Erythroblast (primary cell): ENCODE measurements at regions not wholly inside any gene's neighbourhood (a gene's known extent, or its start where the extent isn't known, plus 50 kb on each side); places are given as distances from the start of the nearest gene placed in this dataset.
"Not testable (repeated sequence)": the region's sequence is repeated elsewhere in the genome, so short reads cannot be mapped to it uniquely, and the experiment has no call there.

ENCODE experiments used
- DNase-seq, 2 experiments: peaks; one replicate each; lab custom pipeline; 2025; lab: John Stamatoyannopoulos, UW
- GATA1 ChIP-seq: IDR thresholded peaks from 2 replicates; pipeline ENCODE4 v1.6.1; 2011; ENCODE audit warnings: low read depth, mild to moderate bottlenecking, control low read depth, low read length, moderate library complexity
- POLR2A ChIP-seq: IDR thresholded peaks from 2 replicates; pipeline ENCODE4 v1.6.1; 2011; ENCODE audit warnings: mild to moderate bottlenecking, low read length

GRCh38 chr3:10722911-10723310, 93.1 kb upstream of the SLC6A11 start:
- no peak for DNase-seq
- TF ChIP-seq GATA1 (no peak), POLR2A (no peak)

DNA sequence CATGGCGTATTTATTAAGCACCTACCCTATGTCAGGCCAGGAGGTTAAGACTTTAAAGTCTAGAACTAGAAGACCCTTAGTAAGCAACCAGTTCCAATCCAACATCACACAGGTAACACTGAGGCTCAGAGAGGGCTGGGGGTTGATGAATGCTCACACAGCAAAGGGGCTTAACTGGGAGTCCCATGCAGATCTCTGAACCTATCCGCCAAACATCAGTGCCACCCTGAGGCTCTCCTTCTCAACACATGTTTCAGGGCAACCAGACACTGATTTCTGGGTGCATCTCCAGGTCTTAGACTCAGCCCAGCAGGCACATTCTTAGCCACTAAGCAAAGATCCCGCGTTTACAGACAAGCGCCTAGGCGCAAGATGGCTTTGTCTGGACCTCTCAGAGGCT, 92.0 kb upstream of the SLC6A11 start:
- no peak for DNase-seq
- TF ChIP-seq GATA1, result no peak
- no peak for TF ChIP-seq POLR2A

- no peak for TF ChIP-seq GATA1
- TF ChIP-seq POLR2A, result no peak
- DNase-seq, result peak in 1 of 2 experiments; percentile 10
These were observed 91.0 kb upstream of the SLC6A11 start for GRCh38 chr3:10725067-10725466.

DNA sequence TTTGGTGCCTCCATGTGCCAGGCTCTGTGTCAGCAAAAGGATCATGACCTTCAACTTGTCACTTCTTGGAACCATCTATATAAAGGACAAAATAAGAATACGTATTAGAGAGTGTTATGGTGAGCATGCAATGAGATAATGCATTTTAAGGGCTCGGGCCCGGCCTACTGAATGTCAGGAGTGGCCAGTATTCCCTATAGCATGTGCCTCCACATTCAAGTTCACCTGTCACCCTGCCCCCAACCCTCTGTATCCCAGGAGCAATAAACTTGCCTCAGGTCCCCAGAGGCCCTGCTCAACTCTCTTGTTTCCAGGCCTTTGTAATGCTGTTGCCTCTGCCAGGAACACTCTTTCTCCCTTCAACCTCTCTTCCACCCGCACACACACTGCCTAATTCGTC, 90.2 kb upstream of the SLC6A11 start:
- no peak for TF ChIP-seq GATA1
- no peak for TF ChIP-seq POLR2A

DNA sequence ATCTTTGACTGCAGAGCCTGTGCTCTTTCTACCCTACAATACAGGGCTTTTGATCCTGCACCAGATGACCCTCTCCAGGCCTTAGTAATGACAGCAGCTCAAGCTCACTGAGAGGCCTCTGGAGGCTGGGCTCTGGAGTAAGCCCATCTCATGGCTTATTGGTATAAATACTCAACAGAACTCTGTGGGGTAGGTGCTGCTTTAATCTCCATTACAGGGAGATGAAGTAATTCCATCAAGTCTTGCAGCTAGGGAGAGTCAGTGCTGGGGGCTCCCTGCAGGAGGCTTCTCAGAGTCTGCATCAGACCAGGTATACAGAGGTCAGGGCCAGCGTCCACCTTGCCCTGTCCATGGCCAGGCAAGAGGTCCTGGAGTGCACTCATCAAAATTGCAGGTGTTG, 89.2 kb upstream of the SLC6A11 start:
- DNase-seq, result no peak
- TF ChIP-seq GATA1 (no peak), POLR2A (no peak)

More for the DNA sequence above, 90.2 kb upstream of the SLC6A11 start:
- no peak for DNase-seq

- no peak for TF ChIP-seq POLR2A
- TF ChIP-seq GATA1, result no peak
These were observed 86.6 kb upstream of the SLC6A11 start for GRCh38 chr3:10729439-10729838.

DNA sequence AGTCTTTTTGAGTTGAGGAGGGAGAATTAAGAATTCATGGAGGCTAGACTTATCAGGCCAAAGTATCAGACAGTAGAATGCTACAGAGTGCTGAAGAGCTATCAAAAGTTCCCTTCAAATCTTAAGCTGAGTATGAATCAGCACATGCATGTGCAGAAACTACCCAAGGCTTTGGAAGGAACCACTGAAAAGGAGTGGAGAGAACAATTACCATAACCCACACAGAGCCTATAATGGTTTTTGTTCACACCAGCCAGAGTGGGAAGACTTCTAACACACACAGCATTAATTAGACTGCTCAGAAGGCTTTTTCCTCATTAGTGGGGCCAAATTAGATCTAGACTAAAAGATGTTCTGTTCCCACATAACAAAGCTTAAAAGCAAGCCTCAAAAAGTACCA, 83.7 kb upstream of the SLC6A11 start:
- DNase-seq, result no peak
- TF ChIP-seq GATA1, result no peak
- TF ChIP-seq POLR2A, result no peak

More at GRCh38 chr3:10729439-10729838, 86.6 kb upstream of the SLC6A11 start:
- DNase-seq, result no peak

DNA sequence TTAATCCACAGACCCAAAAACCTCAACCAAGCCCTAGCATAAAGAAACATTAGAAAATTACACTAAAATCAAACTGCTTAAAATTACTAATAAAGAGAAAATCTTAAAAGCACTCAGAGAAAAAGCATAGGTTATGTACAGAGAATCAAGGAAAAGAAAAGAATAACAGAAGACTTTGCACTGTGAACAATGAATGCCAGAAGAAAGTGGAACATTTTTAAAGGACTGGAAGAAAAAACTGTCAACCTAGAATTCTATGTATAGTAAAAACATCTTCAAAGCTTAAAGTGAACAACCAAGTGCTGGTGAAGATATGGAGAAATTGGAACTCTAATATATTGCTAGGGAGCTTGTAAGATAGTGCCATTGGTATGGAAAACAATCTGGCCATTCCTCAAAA, 82.7 kb upstream of the SLC6A11 start:
- no peak for DNase-seq
- TF ChIP-seq GATA1 (no peak), POLR2A (no peak)

GRCh38 chr3:10736444-10736843, 79.6 kb upstream of the SLC6A11 start:
- not testable (repeated sequence) for DNase-seq

DNA sequence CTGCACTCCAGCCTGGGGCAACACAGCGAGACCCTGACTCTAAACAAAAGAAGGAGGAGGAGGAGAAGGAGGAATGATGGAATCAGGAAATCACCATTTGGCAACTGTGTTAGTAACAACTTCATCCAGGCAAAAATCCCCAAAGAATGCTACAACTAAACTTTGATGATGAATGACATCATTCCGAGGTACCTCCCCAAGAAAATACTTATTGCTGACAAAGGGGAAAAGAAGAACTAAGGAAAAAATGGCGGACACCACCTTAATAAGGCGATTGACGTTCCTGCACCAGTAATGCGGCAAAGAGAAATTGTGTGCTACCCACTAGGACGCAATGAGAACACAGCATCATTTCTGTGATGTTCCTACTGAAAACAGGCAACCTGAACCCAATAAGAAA, 78.2 kb upstream of the SLC6A11 start:
- DNase-seq, result no peak
- TF ChIP-seq GATA1, result no peak
- no peak for TF ChIP-seq POLR2A

DNA sequence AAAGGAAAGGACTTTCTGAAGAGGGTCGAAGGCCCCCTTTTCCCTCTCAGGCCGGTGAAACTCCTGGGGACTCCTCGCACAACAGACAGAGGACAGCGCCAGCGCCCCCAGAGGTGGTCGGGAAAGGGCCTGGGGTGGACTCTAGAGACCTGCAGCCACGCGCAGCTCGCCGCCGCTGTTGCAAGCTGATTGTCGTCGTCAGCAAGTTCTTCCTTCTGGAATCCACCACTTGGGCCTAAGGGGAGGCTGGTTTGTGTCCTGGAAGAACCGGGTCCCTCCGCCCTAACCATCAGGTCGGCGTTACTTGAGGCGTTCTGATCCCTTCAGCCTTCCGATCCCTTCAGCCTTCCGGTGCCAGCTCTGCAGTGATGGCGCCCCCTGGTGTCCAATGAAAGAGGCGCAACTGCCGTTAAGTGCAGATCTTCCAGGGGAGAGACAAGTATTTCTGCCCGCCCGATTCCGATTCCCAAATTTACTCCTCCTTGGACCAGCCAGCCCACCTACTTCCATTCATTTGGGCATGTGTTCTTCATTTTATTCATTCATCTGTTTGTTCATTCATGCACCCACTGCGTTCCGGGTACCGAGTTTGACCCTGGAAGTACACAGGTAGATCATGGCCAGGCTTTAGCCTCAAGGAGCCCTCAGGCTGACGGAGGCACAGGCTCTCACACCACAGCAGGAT, 77.2 kb upstream of the SLC6A11 start:
- TF ChIP-seq POLR2A (no peak), GATA1 (no peak)
- DNase-seq, result peak; percentile 62 to 80

DNA sequence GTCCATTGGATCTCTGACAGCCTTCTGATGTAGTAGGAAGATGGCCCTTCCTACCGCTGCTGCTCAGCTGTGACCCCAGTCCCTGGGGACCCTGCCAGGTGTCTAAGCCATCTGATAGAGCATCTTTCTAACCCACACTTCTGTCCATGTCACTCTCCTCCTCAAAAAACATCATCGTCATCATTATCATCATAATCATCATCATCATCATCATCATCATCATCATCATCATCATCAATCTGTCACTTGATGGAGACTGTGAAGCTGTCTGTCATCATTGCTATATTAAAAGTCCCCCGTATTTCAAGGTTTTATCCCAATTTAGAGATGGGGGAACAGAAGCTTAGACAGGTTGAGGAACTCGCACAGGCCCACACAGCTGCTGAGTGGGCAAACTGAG, 75.1 kb upstream of the SLC6A11 start:
- TF ChIP-seq GATA1, result no peak
- no peak for DNase-seq

DNA sequence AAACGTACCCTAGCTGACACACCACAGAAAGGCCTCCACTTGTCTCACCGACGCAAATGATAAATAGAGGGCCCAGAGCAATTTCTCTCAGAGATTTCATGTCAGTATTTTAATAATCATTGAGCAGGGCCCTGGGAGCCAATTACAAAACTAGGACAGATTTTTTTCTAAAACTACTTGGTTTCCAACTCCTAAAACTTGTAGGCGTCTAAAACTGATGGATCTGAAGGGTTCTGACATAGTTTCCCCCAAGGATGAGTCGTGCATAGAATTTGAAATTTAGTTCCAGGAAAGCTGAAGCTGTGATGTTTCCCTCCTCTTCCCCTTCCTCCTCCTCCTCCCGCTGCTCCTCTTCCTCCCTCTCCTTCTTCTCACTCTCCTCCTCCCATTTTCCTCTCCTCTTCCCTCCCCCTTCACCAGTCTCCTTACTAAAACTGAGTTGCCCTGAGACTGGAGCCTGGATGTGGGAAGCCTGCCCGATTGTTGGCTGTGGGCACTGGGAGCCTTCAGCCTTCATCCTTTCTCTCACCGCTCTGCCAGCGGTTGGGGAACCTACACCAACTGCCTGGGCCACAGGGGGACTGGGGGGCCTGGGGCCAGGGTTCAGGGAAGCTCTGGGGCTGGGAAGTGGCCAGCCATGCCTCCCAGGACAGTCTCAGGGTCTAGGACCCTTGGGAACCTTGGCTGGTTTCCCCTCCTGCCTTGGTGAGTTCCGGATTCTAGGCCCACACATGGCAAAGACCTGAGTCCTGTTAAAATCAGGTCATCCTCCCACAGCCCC, 73.9 kb upstream of the SLC6A11 start:
- DNase-seq, result no peak
- TF ChIP-seq POLR2A (no peak), GATA1 (no peak)

DNA sequence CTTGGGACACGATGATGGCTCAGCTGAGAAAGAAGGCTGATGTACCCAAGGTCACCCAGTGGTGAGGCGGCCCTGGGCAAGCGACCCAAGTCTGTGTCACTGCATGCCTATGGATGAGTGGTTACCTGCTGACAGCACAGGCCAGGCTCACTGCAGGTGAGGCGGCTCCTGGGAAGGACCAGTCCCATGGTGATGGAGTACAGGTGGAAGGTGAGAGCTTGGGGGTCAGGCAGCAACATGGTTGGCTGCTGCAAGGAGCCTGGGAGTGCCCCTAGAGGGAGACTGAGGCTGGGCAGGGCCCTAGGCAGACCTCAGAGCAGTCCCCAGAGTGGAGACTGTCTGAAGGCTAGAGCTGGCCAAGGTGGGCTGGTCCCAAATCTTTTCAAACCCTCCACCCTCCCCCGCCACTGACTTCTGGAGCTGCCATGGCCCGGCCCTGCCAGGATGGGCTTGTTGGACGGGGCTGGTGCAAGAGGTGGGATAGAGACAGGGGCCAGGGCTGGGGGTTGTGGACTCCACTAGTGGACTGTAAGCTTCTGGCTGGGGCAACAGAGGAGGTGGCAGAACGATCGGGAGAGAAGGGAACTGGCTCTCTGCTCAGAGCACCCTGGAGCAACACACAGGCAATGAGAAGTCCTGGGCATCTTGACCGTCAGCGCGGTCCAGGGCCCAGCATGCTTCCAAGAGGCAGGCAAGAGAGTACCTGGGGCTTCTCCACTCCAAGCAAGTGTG, 72.5 kb upstream of the SLC6A11 start:
- DNase-seq, result no peak
- no peak for TF ChIP-seq GATA1
- no peak for TF ChIP-seq POLR2A
